ENCODE measurements at regions not wholly inside any gene's neighbourhood (a gene's known extent, or its start where the extent isn't known, plus 50 kb on each side); places are given as distances from the start of the nearest gene placed in this dataset.
"Not testable (repeated sequence)": the region's sequence is repeated elsewhere in the genome, so short reads cannot be mapped to it uniquely, and the experiment has no call there.

DNA sequence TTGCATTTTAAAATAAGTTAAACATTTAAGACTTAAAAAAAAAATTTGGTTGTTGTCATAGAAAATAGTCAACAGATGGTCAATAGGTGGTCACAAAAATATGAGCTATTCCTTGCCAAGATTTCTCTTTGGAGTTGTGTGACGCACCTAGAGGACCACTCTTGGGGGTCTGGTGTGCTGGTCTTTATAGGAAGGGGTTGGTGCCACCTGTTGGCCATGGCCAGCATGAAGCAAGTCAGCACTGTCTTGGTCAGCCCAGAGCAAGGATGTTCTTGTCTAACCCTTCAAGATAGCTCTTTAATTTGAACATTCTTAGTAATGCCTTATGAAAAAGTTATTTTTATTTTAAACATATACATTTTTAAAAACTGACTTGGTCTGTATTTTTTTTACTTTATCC lies 267.9 kb upstream of the CNTNAP2 start:
- no peaks in the 10 kb centered on the region for H3K9me3 ChIP-seq (replicated peaks in 1 of 11)
- H3K36me3 ChIP-seq, result no peaks in the 10 kb centered on the region
- TF ChIP-seq Cebpa-rat (IDR thresholded peaks at IDR 0.05), result no peak
- H3K27me3 ChIP-seq, result no peaks in the 10 kb centered on the region
- no peaks in the 10 kb centered on the region for H4K20me1 ChIP-seq
- no peak overlapping the region for H3K27ac ChIP-seq
- H3K4me2 ChIP-seq, result no peak overlapping the region
- H3K4me3 ChIP-seq, result no peak overlapping the region
- no peak overlapping the region for H3K9ac ChIP-seq
- no peaks in the 10 kb centered on the region; a peak in 1 of 20 replicates for H3K4me1 ChIP-seq

DNA sequence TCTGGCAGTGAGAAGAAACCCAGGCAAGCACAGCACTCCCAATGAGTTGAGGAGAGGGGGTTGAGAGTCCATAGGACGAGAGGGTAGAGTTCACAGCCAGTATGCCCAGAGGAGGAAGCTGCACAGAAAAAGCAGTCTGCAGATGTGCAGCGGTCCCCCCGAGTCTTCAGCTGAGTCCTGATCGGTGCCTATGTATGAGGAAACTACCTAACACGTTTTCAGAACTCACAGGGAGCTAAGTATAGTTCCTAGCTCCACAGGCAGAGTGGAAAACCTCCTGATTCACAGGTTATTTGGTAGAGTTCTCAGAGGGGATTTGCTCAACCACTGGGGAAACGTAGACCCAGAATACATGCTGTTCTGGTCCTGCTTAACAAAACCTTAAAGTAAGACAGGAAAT lies 271.3 kb upstream of the CNTNAP2 start:
- Histone ChIP-seq H3K27ac (no peak overlapping the region), H3K9me3 (replicated peaks in 1 of 11) (no peaks in the 10 kb centered on the region), H3K4me3 (no peak overlapping the region), H4K20me1 (no peaks in the 10 kb centered on the region), H3K4me1 (no peaks in the 10 kb centered on the region; a peak in 1 of 20 replicates), H3K9ac (no peak overlapping the region), H3K4me2 (no peak overlapping the region), H3K27me3 (no peaks in the 10 kb centered on the region), H3K36me3 (no peaks in the 10 kb centered on the region)
- TF ChIP-seq Cebpa-rat (IDR thresholded peaks at IDR 0.05), result no peak

DNA sequence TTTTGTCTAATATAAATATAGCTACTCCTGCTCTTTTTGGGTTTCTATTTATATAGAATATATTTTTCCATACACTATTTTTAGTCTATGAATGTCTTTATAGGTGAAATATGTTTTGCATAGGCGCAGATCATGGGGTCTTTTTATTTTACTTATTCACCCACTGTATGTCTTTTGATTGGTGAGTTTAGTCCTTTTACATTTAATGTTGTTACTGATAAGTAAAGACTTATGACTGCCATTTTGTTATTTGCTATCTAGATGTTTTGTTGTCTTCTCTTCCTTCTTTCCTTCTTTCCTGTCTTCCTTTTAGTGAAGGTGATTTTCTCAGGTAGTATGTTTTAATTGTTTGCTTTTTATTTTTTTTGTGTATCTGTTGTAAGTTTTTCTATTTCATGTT lies 276.8 kb upstream of the CNTNAP2 start:
- H3K27me3 ChIP-seq, result no peaks in the 10 kb centered on the region

DNA sequence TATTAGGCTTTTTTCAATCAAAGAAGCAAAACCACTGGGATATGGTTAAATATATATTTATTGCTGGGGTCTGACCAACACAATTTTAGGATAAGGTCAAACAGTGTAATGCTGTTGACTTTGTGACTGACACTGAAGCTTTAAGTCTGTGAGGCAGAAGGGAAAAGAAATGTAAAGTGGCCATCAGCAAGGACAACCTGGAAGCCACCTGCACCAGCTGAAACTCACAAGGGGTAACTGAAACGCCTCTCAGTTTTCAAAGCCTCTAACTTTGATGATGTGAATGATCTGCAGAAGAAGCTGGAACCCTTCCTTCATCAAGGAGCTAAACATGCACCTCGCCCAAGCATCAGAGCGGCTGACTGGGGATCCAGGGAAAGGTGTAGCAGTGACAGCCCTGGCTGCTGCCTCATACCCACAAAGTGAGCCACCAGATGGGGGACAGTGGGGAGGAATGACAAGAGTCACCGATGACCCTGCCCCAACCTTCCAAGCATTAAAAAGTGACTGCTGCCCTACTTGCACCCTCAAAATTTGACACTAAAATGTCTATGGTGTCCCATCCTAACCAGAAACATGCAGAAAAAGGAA lies 284.9 kb upstream of the CNTNAP2 start:
- H3K4me1 ChIP-seq, result no peaks in the 10 kb centered on the region
- no peaks in the 10 kb centered on the region for H3K9me3 ChIP-seq (replicated peaks in 1 of 11)
- H3K27ac ChIP-seq, result no peak overlapping the region
- H3K4me2 ChIP-seq, result no peak overlapping the region
- no peaks in the 10 kb centered on the region; a peak in 1 of 22 replicates for H4K20me1 ChIP-seq
- H3K27me3 ChIP-seq, result no peaks in the 10 kb centered on the region
- no peak overlapping the region for H3K4me3 ChIP-seq
- no peaks in the 10 kb centered on the region for H3K36me3 ChIP-seq
- no peak for TF ChIP-seq Cebpa-rat (IDR thresholded peaks at IDR 0.05)
- H3K9ac ChIP-seq, result no peak overlapping the region

More for the DNA sequence above, 276.8 kb upstream of the CNTNAP2 start:
- Histone ChIP-seq H3K36me3 (no peaks in the 10 kb centered on the region), H3K9me3 (replicated peaks in 1 of 11) (no peaks in the 10 kb centered on the region), H3K4me1 (no peaks in the 10 kb centered on the region), H3K9ac (no peak overlapping the region), H3K4me3 (no peak overlapping the region), H3K4me2 (no peak overlapping the region), H4K20me1 (no peaks in the 10 kb centered on the region), H3K27ac (no peak overlapping the region)
- no peak for TF ChIP-seq Cebpa-rat (IDR thresholded peaks at IDR 0.05)

DNA sequence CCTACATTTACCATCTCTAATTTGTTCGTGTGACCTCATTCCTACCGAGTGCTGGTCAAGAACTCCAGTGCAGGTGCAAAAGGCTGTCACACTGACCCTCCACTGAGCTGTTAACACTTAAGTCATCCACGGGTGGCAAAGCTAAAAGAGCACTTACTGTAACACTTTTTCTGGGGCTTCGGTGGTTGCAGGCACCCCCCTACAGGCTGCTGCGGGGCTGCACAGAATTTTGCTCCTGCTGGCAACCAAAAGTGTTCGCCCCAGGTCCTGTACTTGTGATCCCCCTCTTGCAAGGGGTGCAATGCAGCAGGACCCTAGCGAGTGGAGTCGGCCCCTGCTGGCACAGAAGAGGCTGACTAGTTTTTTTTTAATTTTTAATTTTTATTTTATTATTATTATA lies 298.9 kb upstream of the CNTNAP2 start:
- Histone ChIP-seq H3K9me3 (replicated peaks in 1 of 11) (no peaks in the 10 kb centered on the region), H3K4me3 (no peak overlapping the region), H4K20me1 (no peaks in the 10 kb centered on the region), H3K27me3 (no peaks in the 10 kb centered on the region), H3K4me2 (no peak overlapping the region), H3K9ac (no peak overlapping the region), H3K4me1 (no peaks in the 10 kb centered on the region), H3K27ac (no peak overlapping the region), H3K36me3 (no peaks in the 10 kb centered on the region)
- no peak for TF ChIP-seq Cebpa-rat (IDR thresholded peaks at IDR 0.05)

DNA sequence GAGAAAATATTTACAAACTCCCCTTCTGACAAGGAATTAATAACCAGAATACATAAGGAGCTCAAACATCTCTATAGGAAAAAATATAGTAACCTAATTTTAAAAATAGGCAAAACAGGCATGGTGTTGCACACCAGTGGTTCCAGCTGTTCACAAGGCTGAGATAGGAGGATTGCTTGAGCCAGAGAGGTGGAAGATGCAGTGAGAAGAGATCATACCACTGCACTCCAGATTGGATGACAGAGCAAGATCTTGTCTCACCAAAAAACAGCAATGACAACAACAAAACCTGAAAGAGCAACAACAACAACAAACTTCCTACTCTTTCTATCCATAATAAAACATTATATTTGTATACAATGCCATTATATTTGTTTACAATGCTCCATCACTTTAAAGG lies 304.4 kb upstream of the CNTNAP2 start:
- Histone ChIP-seq H3K27ac (no peak overlapping the region), H4K20me1 (no peaks in the 10 kb centered on the region), H3K4me3 (no peak overlapping the region), H3K27me3 (no peaks in the 10 kb centered on the region), H3K36me3 (no peaks in the 10 kb centered on the region), H3K4me1 (no peaks in the 10 kb centered on the region), H3K4me2 (no peak overlapping the region), H3K9me3 (replicated peaks in 1 of 11) (no peaks in the 10 kb centered on the region), H3K9ac (no peak overlapping the region)
- TF ChIP-seq Cebpa-rat (IDR thresholded peaks at IDR 0.05), result no peak

DNA sequence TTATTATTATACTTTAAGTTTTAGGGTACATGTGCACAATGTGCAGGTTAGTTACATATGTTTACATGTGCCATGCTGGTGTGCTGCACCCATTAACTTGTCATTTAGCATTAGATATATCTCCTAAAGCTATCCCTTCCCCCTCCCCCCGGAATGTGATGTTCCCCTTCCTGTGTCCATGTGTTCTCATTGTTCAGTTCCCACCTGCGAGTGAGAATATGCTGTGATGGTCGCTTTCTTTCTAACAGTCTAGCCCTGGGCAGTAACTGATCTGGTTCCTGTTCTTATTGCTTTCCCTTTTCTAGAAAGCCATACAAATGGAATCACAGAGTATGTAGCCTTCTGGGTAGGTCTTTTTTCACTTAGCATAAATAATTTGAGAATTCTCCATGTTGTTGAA lies 311.1 kb upstream of the CNTNAP2 start:
- not testable (repeated sequence) for H3K36me3 ChIP-seq; H3K27ac ChIP-seq; H3K4me1 ChIP-seq; H4K20me1 ChIP-seq; H3K4me3 ChIP-seq; H3K4me2 ChIP-seq; H3K9ac ChIP-seq; H3K27me3 ChIP-seq; H3K9me3 ChIP-seq (replicated peaks in 1 of 11)

DNA sequence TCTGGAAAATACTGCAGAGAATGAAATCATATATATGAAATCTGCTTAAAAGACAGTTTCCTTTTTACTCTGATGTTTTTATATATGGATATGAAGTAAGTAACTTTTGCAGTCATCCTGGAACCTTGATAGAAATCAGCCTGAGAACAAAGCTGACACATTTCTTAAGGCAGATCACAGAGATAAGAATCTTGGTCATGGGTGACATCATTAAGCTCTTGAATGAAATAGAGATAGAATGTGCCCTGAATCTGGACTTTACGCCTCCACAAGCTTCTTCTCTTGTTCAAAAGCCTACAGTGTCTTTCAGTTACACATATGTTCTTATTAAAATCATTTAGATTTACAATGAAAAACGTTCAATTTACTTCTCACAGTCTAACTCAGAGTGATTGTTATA lies 319.1 kb upstream of the CNTNAP2 start:
- Histone ChIP-seq H3K36me3 (no peaks in the 10 kb centered on the region), H3K4me1 (no peaks in the 10 kb centered on the region), H3K4me2 (no peak overlapping the region), H3K27me3 (no peaks in the 10 kb centered on the region), H3K9ac (no peak overlapping the region), H3K4me3 (no peak overlapping the region), H3K9me3 (replicated peaks in 1 of 11) (no peaks in the 10 kb centered on the region), H4K20me1 (no peaks in the 10 kb centered on the region), H3K27ac (no peak overlapping the region)
- TF ChIP-seq Cebpa-rat (IDR thresholded peaks at IDR 0.05), result no peak

DNA sequence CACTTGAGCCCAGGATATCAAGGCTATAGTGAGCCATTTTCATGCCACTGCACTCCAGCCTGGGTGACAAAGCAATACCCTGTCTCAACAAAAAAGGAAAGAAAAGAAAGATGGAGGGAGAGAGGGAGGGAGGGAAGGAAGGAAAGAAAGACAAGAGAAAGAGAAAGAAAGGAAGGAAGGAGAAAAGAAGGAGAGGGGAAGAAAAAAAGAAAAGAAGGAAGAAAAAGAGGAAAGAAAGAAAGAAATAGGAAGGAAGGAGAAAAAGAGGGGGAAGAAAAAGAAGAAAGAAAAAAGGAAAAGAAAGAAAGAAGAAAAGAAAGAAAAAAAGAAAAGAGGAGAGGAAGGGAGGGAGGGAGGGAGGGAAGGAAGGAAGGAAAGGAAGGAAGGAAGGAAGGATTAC lies 321.5 kb upstream of the CNTNAP2 start:
- TF ChIP-seq Cebpa-rat (IDR thresholded peaks at IDR 0.05), result no peak
- Histone ChIP-seq H3K4me1 (no peaks in the 10 kb centered on the region), H3K4me2 (no peak overlapping the region)

DNA sequence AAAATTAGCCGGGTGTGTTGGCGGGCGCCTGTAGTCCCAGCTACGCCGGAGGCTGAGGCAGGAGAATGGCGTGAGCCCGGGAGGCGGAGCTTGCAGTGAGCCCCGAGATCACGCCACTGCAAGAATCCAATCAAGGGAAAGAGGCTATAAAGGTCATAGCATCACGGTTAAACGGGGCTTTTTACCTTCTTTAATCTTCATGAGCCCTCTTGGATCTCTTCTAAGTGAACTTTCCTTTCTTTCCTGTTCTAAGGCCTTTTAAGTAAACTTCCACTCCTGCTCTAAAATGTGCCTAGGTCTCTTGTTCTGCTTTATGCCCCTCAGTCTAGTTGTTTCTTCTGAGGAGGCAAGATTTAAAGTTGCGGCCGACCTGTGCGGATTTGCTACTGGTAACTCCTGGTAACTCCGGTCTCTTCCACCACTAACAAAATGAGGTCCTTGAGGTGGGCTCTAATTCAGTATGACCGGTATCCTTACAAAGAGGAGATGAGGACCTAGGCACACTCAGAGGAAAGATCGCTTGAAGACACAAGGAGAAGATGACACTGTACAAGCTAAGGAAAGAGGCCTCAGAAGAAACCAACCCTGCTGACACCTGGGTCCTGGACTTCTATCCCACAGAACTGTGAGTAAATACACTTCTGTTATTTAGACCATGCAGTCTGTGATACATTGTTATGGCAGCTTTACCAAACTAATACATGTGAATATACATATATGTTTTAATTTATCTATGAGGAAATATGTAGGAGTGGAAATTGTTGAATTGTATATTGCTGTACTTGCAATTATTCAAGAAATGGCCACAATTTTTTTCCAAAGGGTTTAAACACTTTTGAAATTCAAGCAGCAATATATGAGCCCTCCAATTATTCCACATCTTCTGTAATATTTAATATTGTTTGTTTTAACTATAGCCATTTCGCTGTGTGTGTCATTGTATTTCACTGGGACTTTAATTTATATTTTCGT lies 331.5 kb upstream of the CNTNAP2 start:
- TF ChIP-seq Cebpa-rat (IDR thresholded peaks at IDR 0.05), result no peak

More for the DNA sequence above, 321.5 kb upstream of the CNTNAP2 start:
- Histone ChIP-seq H3K4me3 (no peak overlapping the region), H3K36me3 (no peaks in the 10 kb centered on the region), H3K9me3 (replicated peaks in 1 of 11) (no peaks in the 10 kb centered on the region), H4K20me1 (no peaks in the 10 kb centered on the region), H3K27ac (no peak overlapping the region), H3K27me3 (no peaks in the 10 kb centered on the region), H3K9ac (no peak overlapping the region)

DNA sequence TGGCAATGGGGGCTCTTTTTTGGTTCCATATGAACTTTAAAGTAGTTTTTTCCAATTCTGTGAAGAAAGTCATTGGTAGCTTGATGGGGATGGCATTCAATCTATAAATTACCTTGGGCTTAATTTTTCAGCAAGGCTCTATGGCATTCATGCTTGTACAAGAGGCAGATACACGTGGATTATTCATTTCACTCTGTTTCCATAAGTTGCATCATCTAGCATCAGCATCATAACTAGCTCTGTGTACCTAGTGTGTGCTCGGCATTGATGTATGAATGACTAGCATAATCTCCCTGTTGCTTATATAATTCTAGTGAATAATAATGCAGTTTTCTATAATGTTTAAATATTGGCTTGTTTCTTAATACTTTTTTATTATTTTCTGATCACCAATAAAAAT lies 335.2 kb upstream of the CNTNAP2 start:
- H3K9me3 ChIP-seq (replicated peaks in 1 of 11); H3K27ac ChIP-seq; H3K9ac ChIP-seq; H3K4me2 ChIP-seq; H3K4me3 ChIP-seq; H4K20me1 ChIP-seq; H3K36me3 ChIP-seq; H3K4me1 ChIP-seq; H3K27me3 ChIP-seq: not testable (repeated sequence)

More for the DNA sequence above, 331.5 kb upstream of the CNTNAP2 start:
- H3K4me1 ChIP-seq, result no peaks in the 10 kb centered on the region
- no peak overlapping the region for H3K4me3 ChIP-seq
- H3K9me3 ChIP-seq (replicated peaks in 1 of 11), result peaks cover 0 to 5% (median 0%) of the 10 kb centered on the region in 11 experiments; a peak in 1 of 22 replicates
- H3K27me3 ChIP-seq, result no peaks in the 10 kb centered on the region
- no peaks in the 10 kb centered on the region for H3K36me3 ChIP-seq
- no peak overlapping the region for H3K9ac ChIP-seq
- H3K27ac ChIP-seq, result no peak overlapping the region
- H4K20me1 ChIP-seq, result no peaks in the 10 kb centered on the region
- H3K4me2 ChIP-seq, result no peak overlapping the region
